GM20000 (cell line): ENCODE measurements at regions not wholly inside any gene's neighbourhood (a gene's known extent, or its start where the extent isn't known, plus 50 kb on each side); places are given as distances from the start of the nearest gene placed in this dataset.

Source experiments
- DNase-seq: peaks from one replicate; pipeline ENCODE4 v3.0.0; 2012; ENCODE audit warnings: low spot score
- TF ChIP-seq, protein P1 (sequence below): IDR thresholded peaks from 2 replicates; pipeline ENCODE4 v1.5.1; 2012; ENCODE audit warnings: mild to moderate bottlenecking, control low read depth; ENCODE audit errors: extremely low read depth, missing control alignments

DNA sequence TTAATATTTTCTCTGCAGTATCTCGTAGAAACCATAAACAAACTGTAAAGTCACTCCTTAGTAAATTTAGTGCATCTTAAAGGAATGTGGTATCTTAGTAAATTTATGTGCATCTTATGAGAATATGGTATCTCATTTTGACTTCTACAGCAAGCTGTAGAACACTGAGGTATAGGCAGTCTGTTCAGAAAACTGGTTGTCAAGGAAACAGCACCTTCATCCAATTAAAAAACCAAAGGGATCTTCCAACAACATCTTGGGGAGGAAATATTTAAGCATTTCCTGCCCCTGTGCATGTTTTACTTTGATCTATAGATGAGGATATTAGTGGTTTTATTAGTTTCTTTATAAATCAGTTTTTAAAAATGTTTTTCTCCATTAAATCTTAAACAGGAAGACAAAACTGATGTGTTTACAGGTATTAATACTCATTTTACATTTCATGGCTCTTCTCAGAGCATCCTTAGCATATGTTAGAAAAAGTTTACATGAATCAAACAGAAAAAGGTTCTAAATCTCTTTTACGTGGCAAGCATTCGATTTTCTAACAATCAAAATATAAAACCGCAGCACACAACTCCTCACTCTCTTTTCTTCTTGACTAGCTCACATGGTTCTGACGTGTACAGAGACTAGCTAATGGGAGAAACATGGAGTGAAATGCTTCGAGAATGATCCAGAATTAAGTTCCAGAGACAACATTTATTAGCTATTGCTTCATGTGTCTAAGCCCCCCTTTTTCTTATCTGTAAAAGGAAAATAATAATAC is 668.8 kb downstream of the PTPRC start:
- TF ChIP-seq, protein P1, sequence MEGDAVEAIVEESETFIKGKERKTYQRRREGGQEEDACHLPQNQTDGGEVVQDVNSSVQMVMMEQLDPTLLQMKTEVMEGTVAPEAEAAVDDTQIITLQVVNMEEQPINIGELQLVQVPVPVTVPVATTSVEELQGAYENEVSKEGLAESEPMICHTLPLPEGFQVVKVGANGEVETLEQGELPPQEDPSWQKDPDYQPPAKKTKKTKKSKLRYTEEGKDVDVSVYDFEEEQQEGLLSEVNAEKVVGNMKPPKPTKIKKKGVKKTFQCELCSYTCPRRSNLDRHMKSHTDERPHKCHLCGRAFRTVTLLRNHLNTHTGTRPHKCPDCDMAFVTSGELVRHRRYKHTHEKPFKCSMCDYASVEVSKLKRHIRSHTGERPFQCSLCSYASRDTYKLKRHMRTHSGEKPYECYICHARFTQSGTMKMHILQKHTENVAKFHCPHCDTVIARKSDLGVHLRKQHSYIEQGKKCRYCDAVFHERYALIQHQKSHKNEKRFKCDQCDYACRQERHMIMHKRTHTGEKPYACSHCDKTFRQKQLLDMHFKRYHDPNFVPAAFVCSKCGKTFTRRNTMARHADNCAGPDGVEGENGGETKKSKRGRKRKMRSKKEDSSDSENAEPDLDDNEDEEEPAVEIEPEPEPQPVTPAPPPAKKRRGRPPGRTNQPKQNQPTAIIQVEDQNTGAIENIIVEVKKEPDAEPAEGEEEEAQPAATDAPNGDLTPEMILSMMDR = no peak
- DNase-seq = no peak

DNA sequence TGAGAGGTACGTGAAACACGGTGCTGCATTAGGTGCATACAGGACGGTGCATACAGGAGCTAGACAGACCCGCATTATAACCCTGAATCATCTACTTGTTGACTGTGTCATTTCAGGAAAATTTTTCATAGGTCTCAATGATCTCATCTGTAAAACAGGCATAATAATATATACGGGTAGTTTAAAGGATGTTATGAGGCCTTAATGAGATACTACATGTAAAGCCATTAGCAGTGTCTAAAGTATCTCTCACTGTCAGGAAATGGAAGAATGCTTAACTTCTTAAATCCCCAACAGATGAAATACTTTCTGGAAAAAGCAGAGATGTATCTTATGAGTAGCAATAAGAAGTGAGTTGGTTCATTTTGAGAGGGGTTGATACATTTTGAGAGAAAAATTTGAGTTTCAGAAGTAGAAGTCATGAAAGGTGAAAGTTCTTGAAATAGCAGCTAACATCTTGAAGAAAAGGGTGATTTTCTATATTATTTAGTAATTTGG is 669.6 kb downstream of the PTPRC start:
- TF ChIP-seq, protein P1 = no peak
- peak; percentile 16 for DNase-seq

DNA sequence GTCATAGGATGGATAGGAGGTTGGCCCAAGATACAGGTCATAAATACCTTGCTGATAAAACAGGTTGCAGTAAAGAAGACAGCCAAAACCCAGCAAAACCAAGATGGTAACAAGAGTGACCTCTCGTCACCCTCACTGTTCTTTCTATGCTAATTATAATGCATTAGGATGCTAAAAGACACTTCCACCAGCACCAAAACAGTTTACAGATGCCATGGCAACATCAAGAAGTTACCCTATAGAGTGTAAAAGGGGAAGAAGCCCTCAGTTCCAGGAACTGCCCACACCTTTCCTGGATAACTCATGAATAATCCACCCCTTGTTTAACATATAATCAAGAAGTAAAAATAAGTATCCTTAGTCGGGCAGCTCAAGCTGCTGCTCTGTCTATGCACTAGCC is 671.9 kb downstream of the PTPRC start:
- no peak for DNase-seq

DNA sequence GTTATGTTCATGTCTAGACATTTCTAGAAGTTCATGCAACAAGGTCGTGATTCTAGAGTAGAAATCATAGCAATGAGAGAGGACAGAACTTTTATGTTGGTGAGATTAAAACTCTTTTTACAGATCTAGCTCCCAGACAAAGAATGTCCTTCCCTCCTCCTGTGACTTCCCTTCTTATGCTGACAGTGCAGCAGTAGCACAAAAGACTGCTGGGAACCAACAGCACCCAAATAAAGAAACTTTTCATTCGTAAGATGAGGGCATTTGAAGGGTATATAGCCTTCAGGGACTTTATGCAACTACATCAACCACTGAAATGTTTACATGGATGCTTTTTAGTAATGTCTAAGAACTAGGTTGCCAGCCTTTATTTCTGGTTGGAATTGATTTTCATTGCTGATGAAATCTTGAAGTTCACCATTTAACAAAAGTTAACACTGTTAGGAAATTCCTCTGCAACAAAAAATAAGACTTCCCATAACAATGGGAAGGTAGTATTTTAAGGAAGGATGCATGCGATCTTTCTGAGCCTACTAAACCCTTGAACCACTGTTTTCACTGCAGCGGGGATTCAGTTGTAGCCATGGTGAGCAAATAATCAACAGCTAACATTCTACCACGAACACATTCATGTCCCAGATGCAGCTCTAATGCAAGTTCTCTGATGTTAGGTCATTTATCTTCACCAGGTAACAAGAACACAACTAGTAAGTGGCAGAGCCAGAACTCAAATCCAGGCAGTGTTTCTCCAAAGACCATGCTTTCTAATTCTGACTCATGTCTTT is 672.8 kb downstream of the PTPRC start:
- DNase-seq = no peak
- TF ChIP-seq, protein P1 = no peak

More for the DNA sequence above, 671.9 kb downstream of the PTPRC start:
- TF ChIP-seq, protein P1 = no peak

DNA sequence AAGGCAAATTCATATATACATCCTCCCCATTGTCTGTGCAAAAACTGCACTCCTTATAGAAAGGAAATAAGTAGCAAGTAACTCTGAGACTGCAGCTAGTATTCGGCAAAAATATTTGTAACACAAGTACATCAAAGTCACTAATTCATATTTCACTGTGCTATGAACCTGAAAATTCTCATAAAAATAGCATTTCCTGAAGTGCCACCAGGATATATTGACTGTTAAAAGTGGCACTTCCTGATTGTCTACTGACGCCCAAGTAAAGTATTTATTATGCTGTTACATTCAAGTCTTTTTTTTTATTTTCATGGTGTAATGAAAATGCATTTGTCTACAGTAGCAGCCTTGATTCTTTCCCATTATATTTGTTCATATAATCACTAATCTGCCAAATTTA is 673.8 kb downstream of the PTPRC start:
- DNase-seq = no peak
- TF ChIP-seq, protein P1 = no peak

DNA sequence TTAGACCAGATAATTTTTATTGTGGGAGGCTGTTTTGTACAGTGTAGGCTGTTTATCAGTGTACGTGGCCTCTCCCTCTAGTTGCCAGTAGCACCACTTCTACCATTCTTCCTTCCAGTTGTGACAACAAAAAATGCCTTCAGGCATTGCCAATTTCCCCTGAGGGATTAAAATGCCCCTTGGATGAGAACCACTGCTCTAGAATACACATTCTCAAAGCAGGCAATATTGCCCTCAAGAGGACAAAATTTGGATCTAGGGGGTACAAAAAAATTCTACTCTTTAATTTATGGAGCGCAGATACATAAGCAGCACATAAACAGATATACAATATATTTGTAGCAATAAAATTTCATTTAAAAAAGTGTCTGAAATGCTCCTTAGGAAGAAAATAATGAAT is 674.6 kb downstream of the PTPRC start:
- DNase-seq = no peak
- TF ChIP-seq, protein P1 = no peak

DNA sequence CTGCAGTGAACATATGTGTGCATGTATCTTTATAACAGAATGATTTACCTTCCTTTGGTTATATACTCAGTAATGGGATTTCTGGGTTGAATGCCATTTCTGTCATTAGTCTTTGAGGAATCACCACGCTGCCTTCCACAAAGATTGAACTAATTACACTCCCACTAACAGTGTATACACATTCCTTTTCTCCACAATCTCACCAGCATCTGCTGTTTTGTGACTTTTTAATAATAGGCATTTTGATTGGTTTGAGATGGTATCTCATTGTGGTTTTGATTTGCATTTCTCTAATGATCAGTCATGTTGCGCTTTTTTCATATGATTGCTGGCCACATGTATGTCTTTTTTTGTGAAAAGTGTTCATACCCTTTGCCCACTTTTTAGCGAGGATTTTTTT is 680.5 kb downstream of the PTPRC start:
- TF ChIP-seq, protein P1 = no peak
- DNase-seq = no peak
